ENCODE measurements at regions not wholly inside any gene's neighbourhood (a gene's known extent, or its start where the extent isn't known, plus 50 kb on each side); places are given as distances from the start of the nearest gene placed in this dataset.

DNA sequence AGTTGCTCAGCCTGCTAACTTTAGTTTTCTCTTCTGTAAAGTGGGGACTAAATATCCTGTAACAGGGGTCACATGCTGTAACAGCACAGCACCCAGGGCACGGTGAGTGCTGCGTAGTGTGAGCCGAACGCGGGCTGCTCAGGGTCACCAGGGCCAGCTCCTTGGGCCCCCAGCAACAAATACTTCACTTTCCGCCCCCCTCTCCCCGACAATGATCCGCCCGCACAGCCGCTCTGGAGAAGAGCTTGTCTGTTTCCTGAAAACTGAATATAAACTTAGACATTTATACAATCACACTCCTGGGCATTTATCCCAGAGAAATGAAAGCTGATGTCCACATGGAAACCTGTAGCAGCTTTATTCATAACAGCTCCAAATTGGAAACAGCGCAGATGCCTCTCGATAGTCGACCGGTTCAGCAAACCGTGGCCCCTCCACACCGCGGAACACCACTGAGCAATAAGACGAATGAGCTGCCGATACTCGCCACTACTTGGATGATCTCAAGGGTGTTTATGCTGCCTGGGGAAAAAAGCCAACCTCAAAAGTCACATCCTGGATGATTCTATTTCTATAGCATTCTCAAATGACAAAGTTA, 267.2 kb downstream of the PARN start:
- peak overlapping the region; percentile 19 for H3K4me3 ChIP-seq (ENCODE audit: control insufficient read depth, low read depth, low read length)
- no peak for TF ChIP-seq CTCF (IDR thresholded peaks at IDR 0.05; ENCODE audit: control insufficient read depth, insufficient read depth, low read depth, low read length, missing control alignments)
- DNase-seq (ENCODE audit: low read depth), result no peak

GRCh38 chr16:14360326-14361037, 269.6 kb downstream of the PARN start:
- DNase-seq (ENCODE audit: low read depth), result no peak
- TF ChIP-seq CTCF (IDR thresholded peaks at IDR 0.05; ENCODE audit: control insufficient read depth, insufficient read depth, low read depth, low read length, missing control alignments), result no peak
- no peak overlapping the region for H3K4me3 ChIP-seq (ENCODE audit: control insufficient read depth, low read depth, low read length)

GRCh38 chr16:14358697-14359305, 271.3 kb downstream of the PARN start:
- H3K4me3 ChIP-seq (ENCODE audit: control insufficient read depth, low read depth, low read length), result no peak overlapping the region
- TF ChIP-seq CTCF (IDR thresholded peaks at IDR 0.05; ENCODE audit: control insufficient read depth, insufficient read depth, low read depth, low read length, missing control alignments), result no peak
- no peak for DNase-seq (ENCODE audit: low read depth)

- no peak for DNase-seq (ENCODE audit: low read depth)
- no peak for TF ChIP-seq CTCF (IDR thresholded peaks at IDR 0.05; ENCODE audit: control insufficient read depth, insufficient read depth, low read depth, low read length, missing control alignments)
- H3K4me3 ChIP-seq (ENCODE audit: control insufficient read depth, low read depth, low read length), result no peak overlapping the region
Measured at GRCh38 chr16:14357328-14357727, 272.7 kb downstream of the PARN start.

DNA sequence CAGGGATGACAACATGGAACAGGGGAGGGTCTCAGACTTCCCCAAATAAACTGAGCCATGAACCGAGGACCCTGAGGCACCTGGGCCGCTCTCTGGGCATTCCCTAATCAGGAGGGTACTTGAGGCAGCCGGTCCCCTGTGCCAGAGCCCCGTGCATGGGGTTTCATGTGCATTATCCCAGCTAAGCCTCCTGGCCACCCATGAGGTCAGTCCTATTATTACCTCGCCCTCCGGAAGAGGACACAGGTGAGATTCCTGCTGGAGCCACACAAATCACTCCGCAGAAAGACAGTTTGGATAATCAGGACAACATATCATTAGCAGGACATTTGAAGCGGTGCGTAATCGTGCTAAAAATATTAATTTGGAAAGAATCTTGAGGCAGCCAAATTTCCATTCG, 274.0 kb downstream of the PARN start:
- DNase-seq (ENCODE audit: low read depth), result no peak
- TF ChIP-seq CTCF (IDR thresholded peaks at IDR 0.05; ENCODE audit: control insufficient read depth, insufficient read depth, low read depth, low read length, missing control alignments), result no peak
- no peak overlapping the region for H3K4me3 ChIP-seq (ENCODE audit: control insufficient read depth, low read depth, low read length)

DNA sequence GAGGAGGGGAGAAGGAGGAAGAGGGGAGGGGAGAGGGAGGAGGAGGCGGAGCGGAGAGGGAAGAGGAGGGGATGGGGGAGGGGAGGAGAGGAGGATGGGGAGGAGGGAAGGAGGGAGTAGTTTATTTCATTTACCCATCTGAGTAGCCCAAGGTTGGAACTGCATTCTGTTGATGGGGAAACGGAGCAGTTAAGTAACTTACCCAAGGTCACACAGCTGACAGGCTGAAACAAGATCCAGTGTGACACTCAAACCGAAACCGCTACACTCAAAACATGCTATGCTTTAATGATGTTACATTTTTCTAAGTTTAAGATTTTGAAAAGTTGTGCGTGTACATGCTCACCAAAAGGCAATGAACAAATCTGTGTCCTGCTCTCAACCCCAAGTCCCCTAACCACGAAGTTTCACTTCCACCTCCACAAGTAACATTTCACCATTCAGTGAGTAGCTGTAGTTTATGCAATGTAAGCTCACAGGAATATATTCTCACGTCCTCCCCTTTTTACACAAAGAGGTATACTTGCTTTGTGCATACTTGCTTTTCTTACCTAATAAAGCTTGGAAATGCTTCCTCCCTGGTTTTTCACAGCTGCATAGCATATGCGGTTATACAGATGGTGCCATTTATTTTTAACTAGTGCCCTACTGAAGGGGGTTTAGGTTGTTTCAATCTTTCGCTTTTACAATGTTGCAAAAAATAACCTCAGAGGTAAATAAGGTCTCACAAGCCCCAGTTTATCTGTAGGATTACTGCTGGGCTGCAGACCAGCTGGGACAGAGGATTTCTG, 275.3 kb downstream of the PARN start:
- TF ChIP-seq CTCF (IDR thresholded peaks at IDR 0.05; ENCODE audit: control insufficient read depth, insufficient read depth, low read depth, low read length, missing control alignments), result no peak
- peak overlapping the region; percentile 19 for H3K4me3 ChIP-seq (ENCODE audit: control insufficient read depth, low read depth, low read length)
- DNase-seq (ENCODE audit: low read depth), result no peak
